ENCODE measurements at regions not wholly inside any gene's neighbourhood (a gene's known extent, or its start where the extent isn't known, plus 50 kb on each side); places are given as distances from the start of the nearest gene placed in this dataset.
"Not testable (repeated sequence)": the region's sequence is repeated elsewhere in the genome, so short reads cannot be mapped to it uniquely, and the experiment has no call there.

DNA sequence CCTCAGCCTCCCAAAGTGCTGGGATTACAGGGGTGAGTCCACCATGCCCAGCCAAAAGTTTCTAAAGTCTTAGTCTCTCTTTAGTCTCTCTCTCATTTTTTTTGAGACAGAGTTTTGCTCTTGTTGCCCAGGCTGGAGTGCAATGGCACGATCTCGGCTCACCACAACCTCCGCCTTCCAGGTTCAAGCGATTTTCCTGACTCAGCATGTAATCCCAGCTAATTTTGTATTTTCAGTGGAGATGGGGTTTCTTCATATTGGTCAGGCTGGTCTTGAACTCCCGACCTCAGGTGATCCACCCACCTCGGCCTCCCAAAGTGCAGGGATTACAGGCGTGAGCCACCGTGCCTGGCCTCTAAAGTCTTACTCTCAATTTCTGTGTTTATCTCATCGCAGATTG, 100.1 kb upstream of the GRK3 start:
- in situ Hi-C loops (cut with HindIII; ENCODE audit: low pct_ligation_motif_present, low pct_unique_long_range_greater_than_20kb, low sequenced_read_pairs); DNase-seq: not testable (repeated sequence)

- in situ Hi-C loops (cut with HindIII; ENCODE audit: low pct_ligation_motif_present, low pct_unique_long_range_greater_than_20kb, low sequenced_read_pairs), result no loop called here
- no peak for DNase-seq
Measured at GRCh38 chr22:25465949-25466348, 98.5 kb upstream of the GRK3 start.

DNA sequence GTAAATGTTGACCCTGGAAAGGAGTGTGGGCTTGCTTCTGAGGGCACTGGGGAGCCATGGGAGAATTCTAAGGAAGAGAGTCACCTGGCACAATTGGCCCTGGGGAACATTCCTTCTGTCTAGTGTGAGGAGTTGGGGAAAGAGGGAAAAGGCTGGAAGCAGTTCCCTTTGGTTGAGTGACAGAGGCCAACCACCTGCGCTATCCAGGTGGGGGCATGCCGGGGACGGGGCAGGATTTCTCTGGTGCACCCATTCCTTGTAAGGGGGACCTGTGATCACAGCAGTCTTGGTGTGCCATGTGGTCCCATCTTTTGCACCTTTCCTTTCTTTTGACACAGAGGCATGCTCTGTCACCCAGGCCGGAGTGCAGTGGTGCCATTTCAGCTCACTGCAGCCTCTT, 92.1 kb upstream of the GRK3 start:
- DNase-seq, result no peak
- in situ Hi-C loops (cut with HindIII; ENCODE audit: low pct_ligation_motif_present, low pct_unique_long_range_greater_than_20kb, low sequenced_read_pairs), result no loop called here

DNA sequence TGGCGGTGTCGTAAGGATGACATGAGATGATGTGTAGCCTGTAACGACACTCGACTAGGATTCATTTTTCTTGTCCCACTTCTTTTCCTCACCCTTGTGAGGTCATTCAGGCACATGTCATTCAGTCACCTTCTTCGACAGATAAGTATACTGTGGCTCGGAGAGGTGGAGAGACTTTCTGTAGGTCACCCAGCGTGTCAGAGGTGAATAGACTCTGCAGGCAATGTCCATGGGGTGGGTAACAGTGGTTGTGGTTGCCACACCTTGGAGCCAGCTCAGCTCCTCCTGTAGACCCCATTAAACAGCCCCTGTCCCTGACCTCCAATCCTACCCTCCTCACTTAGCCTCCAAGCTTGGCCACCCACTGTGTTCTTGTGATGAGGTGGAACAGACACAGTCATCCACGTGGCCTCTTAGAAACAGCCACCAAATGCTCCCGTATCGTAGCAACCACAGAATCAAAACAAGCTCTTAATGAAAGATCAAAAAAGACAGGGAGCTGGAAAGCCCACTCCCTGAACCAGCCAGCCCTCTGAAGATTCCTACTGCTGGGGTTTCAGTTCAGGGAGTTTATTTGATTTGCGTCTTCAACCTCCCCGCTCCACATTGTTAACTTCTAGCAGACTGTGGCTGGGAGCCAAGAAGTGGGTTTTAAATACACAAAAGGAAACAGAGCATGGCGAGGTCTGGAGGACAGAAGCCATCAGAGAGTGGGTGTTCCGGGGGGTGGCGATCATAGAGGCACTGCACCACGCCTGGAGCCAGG, 89.0 kb upstream of the GRK3 start:
- in situ Hi-C loops (cut with HindIII; ENCODE audit: low pct_ligation_motif_present, low pct_unique_long_range_greater_than_20kb, low sequenced_read_pairs), result no loop called here

GRCh38 chr22:25477358-25477757, 87.1 kb upstream of the GRK3 start:
- in situ Hi-C loops (cut with HindIII; ENCODE audit: low pct_ligation_motif_present, low pct_unique_long_range_greater_than_20kb, low sequenced_read_pairs), result no loop called here
- no peak for DNase-seq

More for the DNA sequence above, 89.0 kb upstream of the GRK3 start:
- DNase-seq, result peak; percentile 79

GRCh38 chr22:25478111-25478510, 86.4 kb upstream of the GRK3 start:
- no peak for DNase-seq
- in situ Hi-C loops (cut with HindIII; ENCODE audit: low pct_ligation_motif_present, low pct_unique_long_range_greater_than_20kb, low sequenced_read_pairs), result no loop called here

- DNase-seq, result no peak
- in situ Hi-C loops (cut with HindIII; ENCODE audit: low pct_ligation_motif_present, low pct_unique_long_range_greater_than_20kb, low sequenced_read_pairs), result no loop called here
Measured at GRCh38 chr22:25478528-25478927, 85.9 kb upstream of the GRK3 start.

GRCh38 chr22:25480868-25481267, 83.6 kb upstream of the GRK3 start:
- DNase-seq; in situ Hi-C loops (cut with HindIII; ENCODE audit: low pct_ligation_motif_present, low pct_unique_long_range_greater_than_20kb, low sequenced_read_pairs): not testable (repeated sequence)

GRCh38 chr22:25482091-25482760, 82.2 kb upstream of the GRK3 start:
- in situ Hi-C loops (cut with HindIII; ENCODE audit: low pct_ligation_motif_present, low pct_unique_long_range_greater_than_20kb, low sequenced_read_pairs), result no loop called here
- DNase-seq, result no peak

- no peak for DNase-seq
Measured at GRCh38 chr22:25482868-25483639, 81.4 kb upstream of the GRK3 start.

GRCh38 chr22:25483931-25484330, 80.5 kb upstream of the GRK3 start:
- DNase-seq, result no peak
- in situ Hi-C loops (cut with HindIII; ENCODE audit: low pct_ligation_motif_present, low pct_unique_long_range_greater_than_20kb, low sequenced_read_pairs), result no loop called here

More at GRCh38 chr22:25482868-25483639, 81.4 kb upstream of the GRK3 start:
- in situ Hi-C loops (cut with HindIII; ENCODE audit: low pct_ligation_motif_present, low pct_unique_long_range_greater_than_20kb, low sequenced_read_pairs), result no loop called here

DNA sequence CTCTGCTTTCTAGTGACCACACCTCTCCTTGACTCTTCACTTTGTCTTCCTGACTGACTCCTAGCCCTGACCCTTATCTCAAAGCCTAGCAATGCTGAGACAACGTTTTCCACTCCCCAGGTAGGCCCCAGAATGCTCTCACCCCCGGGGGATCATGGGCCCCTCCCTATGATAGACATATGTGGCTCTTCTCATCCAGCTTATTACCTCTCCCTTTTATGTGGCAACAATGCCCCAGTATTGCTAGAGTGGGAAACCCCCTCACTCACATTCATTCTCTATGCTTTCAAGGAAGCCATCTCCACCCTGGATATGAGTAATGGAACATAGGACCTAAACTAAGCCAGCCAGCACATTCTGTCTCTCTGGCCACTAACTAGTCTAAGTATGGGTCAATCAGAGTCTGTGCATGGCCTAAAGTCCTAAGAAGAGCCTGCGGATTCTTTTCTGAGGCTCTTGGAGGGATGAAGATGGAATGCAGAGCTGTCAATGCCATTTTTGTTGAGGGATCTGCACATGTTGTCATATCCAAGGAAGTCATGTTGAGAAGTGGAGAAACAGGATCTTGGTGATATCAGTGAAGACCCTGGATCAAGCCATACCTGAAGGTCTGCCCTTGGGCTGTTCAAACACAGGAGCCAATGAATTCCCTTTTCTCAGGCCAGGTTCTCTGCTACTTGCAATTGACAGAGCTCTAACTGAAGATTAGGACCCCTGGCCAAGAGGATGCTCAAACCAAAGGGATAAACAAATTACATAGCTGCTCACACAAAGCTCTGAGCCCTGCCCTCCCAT, 79.8 kb upstream of the GRK3 start:
- no peak for DNase-seq
- in situ Hi-C loops (cut with HindIII; ENCODE audit: low pct_ligation_motif_present, low pct_unique_long_range_greater_than_20kb, low sequenced_read_pairs), result no loop called here

DNA sequence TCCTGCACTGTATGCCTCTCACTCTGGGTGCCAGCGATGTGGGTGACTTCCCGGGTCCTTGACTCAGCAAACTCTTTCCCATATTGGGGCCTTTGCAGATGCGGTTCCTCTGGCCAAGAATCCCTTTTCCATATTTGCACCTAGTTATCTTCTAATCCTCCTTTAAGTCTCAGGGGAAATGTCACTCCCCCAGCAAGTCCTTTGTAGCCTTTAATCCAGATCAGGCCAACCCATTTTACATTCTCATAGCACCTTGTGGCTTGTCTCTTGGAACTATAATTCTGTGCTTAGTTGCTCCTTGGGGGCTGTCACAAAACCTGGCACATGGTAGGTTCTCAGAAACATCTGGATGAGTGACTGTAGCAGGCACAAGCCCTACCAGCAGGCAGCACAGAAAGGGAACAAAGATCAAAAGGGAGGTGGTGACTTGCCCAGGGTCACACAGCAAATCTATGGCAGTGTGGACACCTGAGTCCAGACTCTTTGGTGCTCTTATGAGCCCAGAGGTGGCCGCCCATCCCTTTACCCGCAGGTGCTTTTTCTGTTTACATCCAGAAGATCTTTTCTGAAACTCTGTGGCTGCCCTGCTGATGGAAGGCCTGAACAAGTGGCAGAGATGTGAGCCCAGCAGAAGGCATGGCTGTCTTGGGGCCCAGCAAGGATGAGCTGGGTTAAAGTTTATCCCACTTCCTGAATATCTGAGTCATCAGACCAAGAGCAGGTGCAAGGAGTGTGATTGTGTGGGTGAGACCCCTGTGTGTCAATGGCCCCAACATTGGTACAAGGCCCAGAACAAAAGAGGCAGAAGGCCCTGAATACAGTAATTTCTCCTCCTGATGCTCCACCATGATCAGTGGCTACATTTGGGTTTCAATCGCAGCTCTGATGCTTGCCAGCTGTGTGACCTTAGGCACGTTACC, 78.6 kb upstream of the GRK3 start:
- no peak for DNase-seq
- in situ Hi-C loops (cut with HindIII; ENCODE audit: low pct_ligation_motif_present, low pct_unique_long_range_greater_than_20kb, low sequenced_read_pairs), result no loop called here

DNA sequence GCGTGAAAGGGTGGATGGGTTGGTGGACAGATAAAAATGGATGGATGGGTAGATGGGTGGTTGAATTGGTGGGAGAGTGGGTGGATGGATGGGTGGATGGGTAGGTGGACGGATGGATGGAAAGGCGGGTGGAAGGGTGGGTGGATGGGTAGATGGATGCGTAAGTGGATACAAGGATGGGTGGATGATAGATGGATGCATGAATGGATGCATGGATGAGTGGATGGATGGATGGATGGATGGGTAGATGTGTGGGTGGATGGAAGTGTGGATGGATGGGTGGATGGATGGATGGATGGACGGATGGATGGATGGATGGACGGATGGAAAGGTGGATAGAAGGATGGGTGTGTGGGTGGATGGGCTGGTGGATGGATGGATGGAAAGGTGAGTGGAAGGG, 77.0 kb upstream of the GRK3 start:
- no peak for DNase-seq
- in situ Hi-C loops (cut with HindIII; ENCODE audit: low pct_ligation_motif_present, low pct_unique_long_range_greater_than_20kb, low sequenced_read_pairs), result no loop called here

DNA sequence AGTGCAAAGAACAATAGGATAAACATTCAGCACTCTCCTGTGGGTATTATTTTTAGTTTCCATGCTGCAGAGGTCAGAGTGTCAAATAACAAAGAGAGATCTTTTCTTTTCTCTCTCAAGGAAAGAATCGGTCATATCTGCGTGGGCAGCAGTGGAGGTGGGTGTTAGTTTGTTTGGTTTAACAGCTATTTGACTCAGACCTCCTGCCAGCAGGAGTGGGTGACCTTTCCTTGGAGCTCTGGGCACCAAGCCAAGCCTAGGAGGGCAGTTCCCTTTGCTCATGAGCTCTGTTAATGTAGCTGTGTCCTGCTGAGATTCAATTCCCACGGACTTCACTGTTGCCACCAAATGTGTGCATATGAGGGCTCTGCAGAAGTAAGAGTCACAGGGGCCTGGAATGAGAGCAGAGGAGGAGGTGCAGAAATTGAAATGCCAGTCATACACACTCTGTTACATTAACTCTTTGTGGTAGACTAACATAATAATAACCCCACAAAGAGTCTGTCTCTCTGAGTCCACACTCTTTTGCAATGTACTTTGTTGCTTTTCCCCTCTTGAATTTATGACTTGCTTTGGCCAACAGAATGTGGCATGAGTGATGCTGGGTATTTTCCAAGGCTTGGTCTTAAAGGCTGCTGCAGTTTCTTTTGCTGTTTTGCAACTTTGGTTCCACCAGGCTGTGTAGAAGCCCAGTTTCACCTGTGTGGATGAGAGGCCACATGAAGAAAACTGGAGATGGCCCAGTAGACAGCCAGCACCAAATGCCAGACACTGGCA, 76.0 kb upstream of the GRK3 start:
- in situ Hi-C loops (cut with HindIII; ENCODE audit: low pct_ligation_motif_present, low pct_unique_long_range_greater_than_20kb, low sequenced_read_pairs), result no loop called here
- DNase-seq, result peak; percentile 82

DNA sequence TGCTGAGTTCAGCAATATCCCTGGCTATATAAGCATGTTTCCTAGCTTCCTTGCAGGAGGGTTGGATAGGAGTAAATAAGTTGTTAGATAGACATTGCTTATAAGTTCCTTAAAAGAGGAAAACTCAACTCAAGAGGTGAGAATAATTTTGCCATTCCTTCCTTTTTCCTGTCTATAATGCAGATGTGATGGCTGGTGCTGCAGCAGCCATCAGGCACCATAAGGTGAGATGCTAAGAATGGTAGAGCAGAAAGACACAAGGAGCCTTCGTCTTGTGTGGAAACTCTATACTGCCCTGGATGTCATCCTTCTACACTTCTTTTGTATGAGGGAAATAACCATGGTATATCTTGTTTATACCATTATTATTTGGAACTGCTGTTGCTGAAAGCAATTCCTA, 74.5 kb upstream of the GRK3 start:
- DNase-seq, result no peak
- in situ Hi-C loops (cut with HindIII; ENCODE audit: low pct_ligation_motif_present, low pct_unique_long_range_greater_than_20kb, low sequenced_read_pairs), result no loop called here

- in situ Hi-C loops (cut with HindIII; ENCODE audit: low pct_ligation_motif_present, low pct_unique_long_range_greater_than_20kb, low sequenced_read_pairs), result no loop called here
- DNase-seq, result no peak
Measured at GRCh38 chr22:25490896-25491295, 73.6 kb upstream of the GRK3 start.

Data from ACHN (cell line).